Spleen (tissue), 11 donors: ENCODE measurements at regions not wholly inside any gene's neighbourhood (a gene's known extent, or its start where the extent isn't known, plus 50 kb on each side); places are given as distances from the start of the nearest gene placed in this dataset.

ENCODE experiments used
- DNase-seq: peaks from one replicate; pipeline ENCODE4 v3.0.0-alpha.2; 2020
- H3K27ac ChIP-seq, 8 donors: fragments of 200-600 bp; sonication (generic) in 7 of 8; 1 replicate in 4 of 8; 2 replicates in 4 of 8; pipeline versions ENCODE4 v1.5.0 to v1.8.0; 2016 to 2021; ENCODE audit warnings: inconsistent platforms in 4 of 8, mild to moderate bottlenecking in 4 of 8, moderate library complexity in 1 of 8
- H3K27me3 ChIP-seq, 7 donors: fragments of 200-600 bp; sonication (generic) in 6 of 7; replicated peaks in 1 of 7; 1 replicate in 4 of 7; 2 replicates in 3 of 7; pipeline versions ENCODE4 v1.5.0 to v1.8.0; 2016 to 2021; ENCODE audit warnings: inconsistent platforms in 3 of 7, mild to moderate bottlenecking in 1 of 7
- H3K36me3 ChIP-seq, 6 donors: fragments of 200-600 bp; sonication (generic) in 5 of 6; 1 replicate in 4 of 6; 2 replicates in 2 of 6; pipeline versions ENCODE4 v1.5.0 to v1.8.0; 2016 to 2021; ENCODE audit warnings: inconsistent platforms in 2 of 6
- H3K4me1 ChIP-seq, 6 donors: fragments of 200-600 bp; sonication (generic) in 5 of 6; 1 replicate in 3 of 6; 2 replicates in 3 of 6; pipeline versions ENCODE4 v1.5.0 to v1.8.0; 2016 to 2021; ENCODE audit warnings: inconsistent platforms in 3 of 6
- H3K4me3 ChIP-seq, 8 donors: fragments of 200-600 bp; sonication (generic) in 7 of 8; 1 replicate in 4 of 8; 2 replicates in 4 of 8; pipeline versions ENCODE4 v1.5.0 to v1.8.0; 2016 to 2021; ENCODE audit warnings: inconsistent platforms in 4 of 8, mild to moderate bottlenecking in 4 of 8, moderate library complexity in 2 of 8
- H3K9me3 ChIP-seq, 8 donors: fragments of 200-600 bp; sonication (generic) in 7 of 8; 1 replicate in 4 of 8; 2 replicates in 4 of 8; pipeline versions ENCODE4 v1.5.0 to v1.8.0; 2016 to 2021; ENCODE audit warnings: inconsistent platforms in 4 of 8
- POLR2A ChIP-seq, 3 donors: fragments of 450-650 bp; IDR thresholded peaks; one replicate each; pipeline ENCODE4 v1.5.1; 2017; ENCODE audit warnings: antibody characterized with exemption in 3 of 3, mild to moderate bottlenecking in 1 of 3
- POLR2AphosphoS5 ChIP-seq, 3 donors: sonication (generic); formaldehyde crosslinking; IDR thresholded peaks; one replicate each; pipeline ENCODE4 v1.5.1; 2017; ENCODE audit warnings: antibody characterized with exemption in 3 of 3
- WGBS, 5 donors: extraction: QIAGEN DNeasy Blood & Tissue Kit in 3 of 5; methylation state at CpG; one replicate each; pipeline versions ENCODE4 v1.1.5 to v1.1.7; 2013 to 2018; 5-methylcytosine and 5-hydroxymethylcytosine counted together
- intact Hi-C: fragments of 100-400 bp; cut with DNase I; formaldehyde crosslinking; loops from one replicate; pipeline ENCODE4 v1.15.0; 2023; ENCODE audit warnings: low total_unique reads
- TF ChIP-seq, protein P1 (sequence below), 11 experiments: fragments of 200-600 bp in 7 of 11; fragments of 450-650 bp in 4 of 11; sonication (generic) in 4 of 11; IDR thresholded peaks in 8 of 11; conservative IDR thresholded peaks in 3 of 11; 1 replicate in 7 of 11; 2 replicates in 4 of 11; pipeline versions ENCODE4 v1.4.0 to v1.8.0; 2016 to 2021; ENCODE audit warnings: antibody characterized with exemption in 11 of 11, inconsistent platforms in 4 of 11, mild to moderate bottlenecking in 1 of 11
- donor health status: healthy with polysubstance abuse.
- donor health status: DM: no; HTN: no; CAD: no; lungs with moderate emphysema.
- donor health status: DM: no; HTN: no; CAD: no.
- donor health status: Bipolar disorder and iron deficiency.
- donor health status: healthy.
- donor health status: DM: no; HTN: no; CAD: no.
- donor health status: DM: yes; HTN: yes; CAD: no.

DNA sequence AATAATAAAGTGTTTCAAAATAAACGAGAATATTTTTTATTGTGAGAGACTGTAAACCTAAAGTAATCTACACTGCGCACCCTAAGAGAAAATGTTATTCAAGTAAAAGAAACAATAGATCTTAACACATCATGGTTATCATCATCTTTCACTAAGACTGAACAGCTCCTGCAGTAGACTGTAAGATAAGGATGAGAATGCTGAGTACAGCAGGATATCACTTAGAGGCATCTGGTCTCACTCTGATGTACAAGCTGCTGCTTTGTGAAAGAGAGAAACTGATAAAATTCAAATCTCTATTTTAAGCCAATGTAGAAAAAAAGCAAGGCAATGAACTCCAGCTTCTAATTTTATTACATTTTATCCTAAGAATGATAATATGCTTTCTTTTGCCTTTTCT is 261.7 kb upstream of the HTR2A start:
- 86 to 93% (median 90%) methylated on average over 2 of the region's 2 CpGs for WGBS, 5 donors
- intact Hi-C loops, result no loop called here
- no peak overlapping the region for H3K27ac ChIP-seq
- peaks cover 0 to 4% (median 0%) of the 10 kb centered on the region in 8 donors for H3K9me3 ChIP-seq
- H3K4me3 ChIP-seq, result no peak overlapping the region
- H3K36me3 ChIP-seq, result no peaks in the 10 kb centered on the region
- no peak for DNase-seq
- no peaks in the 10 kb centered on the region for H3K4me1 ChIP-seq
- TF ChIP-seq POLR2AphosphoS5 (IDR thresholded peaks at IDR 0.05) (no peak), POLR2A (IDR thresholded peaks at IDR 0.05) (no peak)
- TF ChIP-seq, protein P1, sequence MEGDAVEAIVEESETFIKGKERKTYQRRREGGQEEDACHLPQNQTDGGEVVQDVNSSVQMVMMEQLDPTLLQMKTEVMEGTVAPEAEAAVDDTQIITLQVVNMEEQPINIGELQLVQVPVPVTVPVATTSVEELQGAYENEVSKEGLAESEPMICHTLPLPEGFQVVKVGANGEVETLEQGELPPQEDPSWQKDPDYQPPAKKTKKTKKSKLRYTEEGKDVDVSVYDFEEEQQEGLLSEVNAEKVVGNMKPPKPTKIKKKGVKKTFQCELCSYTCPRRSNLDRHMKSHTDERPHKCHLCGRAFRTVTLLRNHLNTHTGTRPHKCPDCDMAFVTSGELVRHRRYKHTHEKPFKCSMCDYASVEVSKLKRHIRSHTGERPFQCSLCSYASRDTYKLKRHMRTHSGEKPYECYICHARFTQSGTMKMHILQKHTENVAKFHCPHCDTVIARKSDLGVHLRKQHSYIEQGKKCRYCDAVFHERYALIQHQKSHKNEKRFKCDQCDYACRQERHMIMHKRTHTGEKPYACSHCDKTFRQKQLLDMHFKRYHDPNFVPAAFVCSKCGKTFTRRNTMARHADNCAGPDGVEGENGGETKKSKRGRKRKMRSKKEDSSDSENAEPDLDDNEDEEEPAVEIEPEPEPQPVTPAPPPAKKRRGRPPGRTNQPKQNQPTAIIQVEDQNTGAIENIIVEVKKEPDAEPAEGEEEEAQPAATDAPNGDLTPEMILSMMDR (IDR thresholded peaks at IDR 0.05 in 8 of 11, conservative IDR thresholded peaks at IDR 0.05 in 3 of 11), result no peak
- H3K27me3 ChIP-seq, result peaks cover 0 to 4% (median 0%) of the 10 kb centered on the region in 7 donors

DNA sequence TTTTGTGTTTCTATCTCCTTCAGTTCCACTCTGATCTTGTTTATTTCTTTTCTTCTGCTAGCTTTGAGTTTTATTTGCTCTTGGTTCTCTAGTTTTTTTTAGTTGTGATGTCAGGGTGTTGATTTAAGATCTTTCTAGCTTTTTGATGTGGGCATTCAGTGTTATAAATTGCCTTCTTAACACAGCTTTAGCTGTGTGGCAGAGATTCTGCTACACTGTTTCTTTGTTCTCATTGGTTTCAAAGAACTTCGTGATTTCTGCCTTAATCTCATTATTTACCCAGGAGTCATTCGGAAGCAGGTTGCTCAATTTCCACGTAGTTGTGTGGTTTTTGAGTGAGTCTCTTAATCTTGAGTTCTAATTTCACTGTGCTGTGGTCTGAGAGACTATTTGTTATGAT is 251.7 kb upstream of the HTR2A start:
- Histone ChIP-seq H3K36me3 (no peaks in the 10 kb centered on the region), H3K27me3 (no peaks in the 10 kb centered on the region), H3K4me1 (no peaks in the 10 kb centered on the region), H3K9me3 (no peaks in the 10 kb centered on the region), H3K4me3 (no peak overlapping the region), H3K27ac (no peak overlapping the region)
- WGBS, 5 donors, result 54 to 75% (median 62%) methylated on average over 3 of the region's 3 CpGs
- DNase-seq, result no peak
- TF ChIP-seq, protein P1 (IDR thresholded peaks at IDR 0.05 in 8 of 11, conservative IDR thresholded peaks at IDR 0.05 in 3 of 11), result no peak
- TF ChIP-seq POLR2AphosphoS5 (IDR thresholded peaks at IDR 0.05) (no peak), POLR2A (IDR thresholded peaks at IDR 0.05) (no peak)
- intact Hi-C loops, result no loop called here

DNA sequence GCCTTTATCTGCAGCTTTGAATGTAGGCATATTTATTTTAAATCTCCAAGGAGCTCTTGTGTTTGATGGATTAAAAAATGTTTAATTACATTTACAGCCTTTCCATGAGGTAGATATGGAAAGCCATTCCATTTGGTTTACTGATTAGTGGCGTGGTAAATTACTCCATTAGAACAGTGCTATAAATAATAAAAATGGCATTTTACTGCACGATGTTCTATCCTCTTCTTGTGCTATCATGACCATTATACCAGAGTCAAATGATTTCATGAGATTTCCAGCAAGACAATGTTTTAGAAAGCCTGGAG is 250.9 kb upstream of the HTR2A start:
- Histone ChIP-seq H3K27ac (no peak overlapping the region), H3K4me3 (no peak overlapping the region), H3K4me1 (no peaks in the 10 kb centered on the region), H3K9me3 (no peaks in the 10 kb centered on the region), H3K27me3 (no peaks in the 10 kb centered on the region), H3K36me3 (no peaks in the 10 kb centered on the region)
- DNase-seq, result no peak
- TF ChIP-seq, protein P1 (IDR thresholded peaks at IDR 0.05 in 8 of 11, conservative IDR thresholded peaks at IDR 0.05 in 3 of 11), result no peak
- TF ChIP-seq POLR2AphosphoS5 (IDR thresholded peaks at IDR 0.05) (no peak), POLR2A (IDR thresholded peaks at IDR 0.05) (no peak)
- intact Hi-C loops, result no loop called here
- WGBS, 5 donors, result 80 to 93% (median 85%) methylated on average over 2 of the region's 2 CpGs

DNA sequence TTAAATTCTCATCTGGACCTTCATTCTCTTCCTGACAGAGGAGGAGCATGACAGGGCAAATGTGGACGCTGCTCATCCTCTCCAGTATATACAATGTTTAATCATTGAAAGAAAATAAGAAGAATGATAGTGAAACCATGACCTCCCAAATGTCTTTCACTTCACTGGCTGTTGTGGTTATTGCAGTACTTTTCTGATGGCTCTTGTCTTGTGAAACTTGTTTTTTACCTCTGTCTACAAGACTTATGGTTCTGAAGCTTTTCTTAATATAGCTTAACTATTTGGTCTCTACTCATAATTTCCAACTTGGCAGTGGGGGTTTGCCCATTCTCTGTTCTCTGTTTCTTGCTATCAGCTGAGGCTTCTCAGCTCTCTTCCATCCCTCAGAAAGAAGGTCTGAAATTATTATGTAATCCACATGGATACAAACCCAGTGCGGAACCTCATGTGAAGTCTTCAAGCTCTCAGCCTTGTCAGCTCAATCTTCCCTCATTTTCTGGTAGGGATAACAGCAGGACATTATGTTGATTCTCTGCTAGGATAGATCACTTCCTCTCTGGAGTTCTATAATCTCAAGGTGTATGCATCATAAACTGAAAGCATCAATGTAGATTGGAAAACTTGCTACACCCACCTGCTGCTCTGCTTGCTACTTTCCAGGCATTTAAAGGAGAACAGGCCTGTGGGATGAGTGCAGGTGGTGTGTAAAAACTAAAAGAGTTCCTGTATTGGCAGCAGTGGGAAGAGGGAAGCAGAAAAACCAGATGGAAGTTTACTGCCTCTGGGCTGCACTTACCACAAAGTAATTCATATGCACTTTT is 250.3 kb upstream of the HTR2A start:
- 78 to 89% (median 84%) methylated on average over 2 of the region's 2 CpGs for WGBS, 5 donors
- intact Hi-C loops, result no loop called here
- no peak overlapping the region for H3K27ac ChIP-seq
- no peak for TF ChIP-seq POLR2AphosphoS5 (IDR thresholded peaks at IDR 0.05)
- TF ChIP-seq, protein P1 (IDR thresholded peaks at IDR 0.05 in 8 of 11, conservative IDR thresholded peaks at IDR 0.05 in 3 of 11), result no peak
- TF ChIP-seq POLR2A (IDR thresholded peaks at IDR 0.05), result no peak
- no peak overlapping the region for H3K4me3 ChIP-seq
- no peak for DNase-seq
- no peaks in the 10 kb centered on the region for H3K27me3 ChIP-seq
- no peaks in the 10 kb centered on the region for H3K9me3 ChIP-seq
- no peaks in the 10 kb centered on the region for H3K36me3 ChIP-seq
- H3K4me1 ChIP-seq, result no peaks in the 10 kb centered on the region
